H1 (cell line): ENCODE measurements at regions not wholly inside any gene's neighbourhood (a gene's known extent, or its start where the extent isn't known, plus 50 kb on each side); places are given as distances from the start of the nearest gene placed in this dataset.

Source experiments
- KDM1A ChIP-seq: fragments of 200-600, 300-600 bp; sonication (generic); IDR thresholded peaks from 2 replicates; pipeline ENCODE4 v1.7.1; 2016; ENCODE audit warnings: mild to moderate bottlenecking, low read length, borderline replicate concordance
- POLR2A ChIP-seq, 2 experiments: IDR thresholded peaks; 1 replicate in 1 of 2; 2 replicates in 1 of 2; pipeline ENCODE4 v1.6.1; 2011; ENCODE audit warnings: low read depth in 2 of 2, low read length in 2 of 2, mild to moderate bottlenecking in 2 of 2; ENCODE audit errors: control extremely low read depth in 1 of 2
- RAD21 ChIP-seq, 2 experiments: IDR thresholded peaks in 1 of 2; conservative IDR thresholded peaks in 1 of 2; 2 replicates each; pipeline ENCODE4 v1.6.1; 2011; ENCODE audit warnings: low read depth in 2 of 2, low read length in 2 of 2, improper control_type of control experiment in 1 of 2, inconsistent platforms in 1 of 2, mild to moderate bottlenecking in 1 of 2, moderate library complexity in 1 of 2
- TF ChIP-seq, protein P1 (sequence below), 3 experiments: IDR thresholded peaks; 1 replicate in 2 of 3; 2 replicates in 1 of 3; pipeline versions ENCODE4 v1.5.1 to v1.6.1; 2011; ENCODE audit warnings: low read length in 3 of 3, mild to moderate bottlenecking in 3 of 3, inconsistent platforms in 2 of 3, low read depth in 1 of 3, moderate library complexity in 1 of 3; ENCODE audit not compliant: insufficient read depth in 1 of 3; ENCODE audit errors: control extremely low read depth in 1 of 3

DNA sequence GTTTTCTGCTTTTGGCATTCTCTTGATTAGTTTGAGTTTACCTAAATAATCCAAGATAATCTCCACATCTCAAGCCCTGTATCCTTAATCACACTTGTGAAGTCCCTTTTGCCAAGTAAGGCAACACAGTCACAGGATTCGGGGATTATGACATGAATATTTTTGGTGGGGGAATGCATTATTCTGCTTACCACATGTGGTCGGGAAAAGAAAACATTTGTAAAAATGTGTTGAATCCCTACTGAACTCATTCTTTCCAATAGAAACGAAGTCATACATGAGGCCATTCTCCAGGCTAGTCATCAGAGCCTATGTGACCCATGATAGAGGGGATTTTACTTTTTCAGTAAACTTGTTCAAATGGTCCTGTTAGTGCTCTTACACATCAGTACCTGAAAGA lies 58.5 kb upstream of the PRICKLE1 start:
- no peak for TF ChIP-seq RAD21 (IDR thresholded peaks at IDR 0.05 in 1 of 2, conservative IDR thresholded peaks at IDR 0.05 in 1 of 2; ENCODE audit: low read depth in 2 of 2, low read length in 2 of 2)
- no peak for TF ChIP-seq POLR2A (IDR thresholded peaks at IDR 0.05; ENCODE audit: control extremely low read depth in 1 of 2, low read depth in 2 of 2, low read length in 2 of 2)
- TF ChIP-seq, protein P1, sequence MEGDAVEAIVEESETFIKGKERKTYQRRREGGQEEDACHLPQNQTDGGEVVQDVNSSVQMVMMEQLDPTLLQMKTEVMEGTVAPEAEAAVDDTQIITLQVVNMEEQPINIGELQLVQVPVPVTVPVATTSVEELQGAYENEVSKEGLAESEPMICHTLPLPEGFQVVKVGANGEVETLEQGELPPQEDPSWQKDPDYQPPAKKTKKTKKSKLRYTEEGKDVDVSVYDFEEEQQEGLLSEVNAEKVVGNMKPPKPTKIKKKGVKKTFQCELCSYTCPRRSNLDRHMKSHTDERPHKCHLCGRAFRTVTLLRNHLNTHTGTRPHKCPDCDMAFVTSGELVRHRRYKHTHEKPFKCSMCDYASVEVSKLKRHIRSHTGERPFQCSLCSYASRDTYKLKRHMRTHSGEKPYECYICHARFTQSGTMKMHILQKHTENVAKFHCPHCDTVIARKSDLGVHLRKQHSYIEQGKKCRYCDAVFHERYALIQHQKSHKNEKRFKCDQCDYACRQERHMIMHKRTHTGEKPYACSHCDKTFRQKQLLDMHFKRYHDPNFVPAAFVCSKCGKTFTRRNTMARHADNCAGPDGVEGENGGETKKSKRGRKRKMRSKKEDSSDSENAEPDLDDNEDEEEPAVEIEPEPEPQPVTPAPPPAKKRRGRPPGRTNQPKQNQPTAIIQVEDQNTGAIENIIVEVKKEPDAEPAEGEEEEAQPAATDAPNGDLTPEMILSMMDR (IDR thresholded peaks at IDR 0.05; ENCODE audit: control extremely low read depth in 1 of 3, insufficient read depth in 1 of 3, low read depth in 1 of 3, low read length in 3 of 3), result no peak
- no peak for TF ChIP-seq KDM1A
